Smooth muscle cell (in vitro differentiated cells): ENCODE measurements at regions not wholly inside any gene's neighbourhood (a gene's known extent, or its start where the extent isn't known, plus 50 kb on each side); places are given as distances from the start of the nearest gene placed in this dataset.

Experiments used
- DNase-seq: peaks from one replicate; lab custom pipeline; 2025; ENCODE audit not compliant: unreplicated experiment; lab: John Stamatoyannopoulos, UW
- H2AFZ ChIP-seq: fragments of 200-600 bp; sonication (generic); 2 replicates; pipeline ENCODE4 v1.6.0; 2016; ENCODE audit warnings: antibody characterized with exemption, low read depth, mild to moderate bottlenecking
- H3F3A ChIP-seq: fragments of 200-600 bp; sonication (generic); 2 replicates; pipeline ENCODE4 v1.6.0; 2017; ENCODE audit warnings: antibody characterized with exemption, low read depth
- H3K27ac ChIP-seq: fragments of 200-600 bp; sonication (generic); 2 replicates; pipeline ENCODE4 v1.5.1; 2016; ENCODE audit warnings: low read depth, mild to moderate bottlenecking
- H3K27me3 ChIP-seq: fragments of 200-600 bp; sonication (generic); 2 replicates; pipeline ENCODE4 v1.6.1; 2016; ENCODE audit warnings: low read depth, mild to moderate bottlenecking
- H3K36me3 ChIP-seq: fragments of 200-600 bp; sonication (generic); 2 replicates; pipeline ENCODE4 v1.5.1; 2016; ENCODE audit warnings: low read depth
- H3K4me1 ChIP-seq: fragments of 200-600 bp; sonication (generic); 2 replicates; pipeline ENCODE4 v1.5.1; 2016; ENCODE audit warnings: low read depth
- H3K4me2 ChIP-seq: fragments of 200-600 bp; sonication (generic); 2 replicates; pipeline ENCODE4 v1.6.0; 2016; ENCODE audit warnings: mild to moderate bottlenecking
- H3K4me3 ChIP-seq: fragments of 200-600 bp; sonication (generic); 2 replicates; pipeline ENCODE4 v1.5.1; 2016; ENCODE audit warnings: mild to moderate bottlenecking
- H3K79me2 ChIP-seq: fragments of 200-600 bp; sonication (generic); 2 replicates; pipeline ENCODE4 v1.6.0; 2016; ENCODE audit warnings: low read depth, mild to moderate bottlenecking
- H3K9ac ChIP-seq: fragments of 200-600 bp; sonication (generic); 2 replicates; pipeline ENCODE4 v1.6.0; 2016; ENCODE audit warnings: low read depth
- H3K9me3 ChIP-seq: fragments of 200-600 bp; sonication (generic); replicated peaks from 2 replicates; pipeline ENCODE4 v1.5.1; 2016; ENCODE audit warnings: low read depth
- H4K20me1 ChIP-seq: fragments of 200-600 bp; sonication (generic); 2 replicates; pipeline ENCODE4 v1.6.0; 2016; ENCODE audit warnings: low read depth
- WGBS: methylation state at CpG from one replicate; pipeline ENCODE4 v1.1.7; 2016; ENCODE audit warnings: low lambda C conversion rate; 5-methylcytosine and 5-hydroxymethylcytosine counted together
- TF ChIP-seq, protein P1 (sequence below): fragments of 200-600 bp; sonication (generic); IDR thresholded peaks from 2 replicates; pipeline ENCODE4 v1.5.1; 2017; ENCODE audit warnings: borderline replicate concordance, mild to moderate bottlenecking, antibody characterized with exemption; ENCODE audit not compliant: insufficient read depth, poor library complexity, severe bottlenecking

GRCh38 chr2:11925295-11926066 is 179.0 kb downstream of the LPIN1 start:
- Histone ChIP-seq H3K27ac (no peak overlapping the region), H3F3A (no peaks in the 10 kb centered on the region), H3K4me2 (no peak overlapping the region), H3K79me2 (no peaks in the 10 kb centered on the region), H3K9me3 (no peaks in the 10 kb centered on the region), H3K4me3 (no peak overlapping the region), H3K4me1 (no peaks in the 10 kb centered on the region), H4K20me1 (no peaks in the 10 kb centered on the region), H3K9ac (no peak overlapping the region), H3K36me3 (no peaks in the 10 kb centered on the region), H2AFZ (no peak overlapping the region), H3K27me3 (no peaks in the 10 kb centered on the region)
- WGBS = 92% methylated on average over 11 of the region's 11 CpGs
- TF ChIP-seq, protein P1, sequence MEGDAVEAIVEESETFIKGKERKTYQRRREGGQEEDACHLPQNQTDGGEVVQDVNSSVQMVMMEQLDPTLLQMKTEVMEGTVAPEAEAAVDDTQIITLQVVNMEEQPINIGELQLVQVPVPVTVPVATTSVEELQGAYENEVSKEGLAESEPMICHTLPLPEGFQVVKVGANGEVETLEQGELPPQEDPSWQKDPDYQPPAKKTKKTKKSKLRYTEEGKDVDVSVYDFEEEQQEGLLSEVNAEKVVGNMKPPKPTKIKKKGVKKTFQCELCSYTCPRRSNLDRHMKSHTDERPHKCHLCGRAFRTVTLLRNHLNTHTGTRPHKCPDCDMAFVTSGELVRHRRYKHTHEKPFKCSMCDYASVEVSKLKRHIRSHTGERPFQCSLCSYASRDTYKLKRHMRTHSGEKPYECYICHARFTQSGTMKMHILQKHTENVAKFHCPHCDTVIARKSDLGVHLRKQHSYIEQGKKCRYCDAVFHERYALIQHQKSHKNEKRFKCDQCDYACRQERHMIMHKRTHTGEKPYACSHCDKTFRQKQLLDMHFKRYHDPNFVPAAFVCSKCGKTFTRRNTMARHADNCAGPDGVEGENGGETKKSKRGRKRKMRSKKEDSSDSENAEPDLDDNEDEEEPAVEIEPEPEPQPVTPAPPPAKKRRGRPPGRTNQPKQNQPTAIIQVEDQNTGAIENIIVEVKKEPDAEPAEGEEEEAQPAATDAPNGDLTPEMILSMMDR = no peak
- no peak for DNase-seq

DNA sequence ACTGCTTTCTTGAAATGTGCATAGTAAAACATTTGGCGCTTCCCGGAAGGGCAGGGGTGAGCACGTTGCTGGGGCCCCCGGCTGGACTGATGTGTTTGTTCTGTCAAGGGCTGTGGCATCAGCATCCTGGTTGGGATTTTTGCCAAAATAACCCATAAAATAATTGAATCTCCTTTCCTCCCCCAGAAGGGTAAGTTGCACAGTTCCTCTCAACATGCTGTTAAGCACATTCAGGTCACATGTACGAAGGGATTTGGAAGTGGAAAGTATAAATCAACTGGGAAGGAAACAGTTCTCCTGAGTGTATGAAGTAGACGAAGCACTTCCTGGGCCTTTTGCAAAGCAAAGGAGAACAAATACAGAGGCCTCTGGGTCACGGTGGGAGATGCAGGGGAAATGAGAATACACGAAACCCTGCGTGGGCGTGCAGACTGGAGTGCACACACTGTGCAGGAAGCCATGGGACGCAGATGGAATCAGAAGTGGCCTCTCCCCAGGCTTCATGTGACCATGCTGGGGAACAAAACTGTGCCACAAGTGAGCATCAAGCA is 183.9 kb downstream of the LPIN1 start:
- Histone ChIP-seq H3K27ac (no peak overlapping the region), H3K36me3 (no peaks in the 10 kb centered on the region), H3K9ac (no peak overlapping the region), H3K4me3 (no peak overlapping the region), H4K20me1 (no peaks in the 10 kb centered on the region), H3K27me3 (no peaks in the 10 kb centered on the region), H3F3A (no peaks in the 10 kb centered on the region), H3K4me2 (no peak overlapping the region), H3K9me3 (no peaks in the 10 kb centered on the region), H3K4me1 (no peaks in the 10 kb centered on the region), H2AFZ (no peak overlapping the region), H3K79me2 (no peaks in the 10 kb centered on the region)
- WGBS = 70% methylated on average over 11 of the region's 11 CpGs
- no peak for DNase-seq
- TF ChIP-seq, protein P1 = no peak

- H3K9ac ChIP-seq = no peak overlapping the region
- no peaks in the 10 kb centered on the region for H3K36me3 ChIP-seq
- H2AFZ ChIP-seq = no peak overlapping the region
- no peaks in the 10 kb centered on the region for H3K27me3 ChIP-seq
- H3F3A ChIP-seq = no peaks in the 10 kb centered on the region
- no peaks in the 10 kb centered on the region for H3K4me1 ChIP-seq
- no peaks in the 10 kb centered on the region for H3K9me3 ChIP-seq
- TF ChIP-seq, protein P1 = no peak
- DNase-seq = no peak
- H3K4me3 ChIP-seq = no peak overlapping the region
- 65% methylated on average over 6 of the region's 7 CpGs for WGBS
- H3K4me2 ChIP-seq = no peak overlapping the region
- H4K20me1 ChIP-seq = no peaks in the 10 kb centered on the region
- H3K27ac ChIP-seq = no peak overlapping the region
- no peaks in the 10 kb centered on the region for H3K79me2 ChIP-seq
These were observed 185.6 kb downstream of the LPIN1 start for GRCh38 chr2:11932048-11932512.

- Histone ChIP-seq H3K36me3 (no peaks in the 10 kb centered on the region), H3K27ac (no peak overlapping the region), H3K27me3 (no peaks in the 10 kb centered on the region), H3K9ac (no peak overlapping the region), H3K79me2 (no peaks in the 10 kb centered on the region), H3F3A (no peaks in the 10 kb centered on the region), H3K4me2 (no peak overlapping the region), H3K4me1 (no peaks in the 10 kb centered on the region), H3K4me3 (no peak overlapping the region), H2AFZ (no peak overlapping the region), H4K20me1 (no peaks in the 10 kb centered on the region), H3K9me3 (no peaks in the 10 kb centered on the region)
- no peak for DNase-seq
- WGBS = 96% methylated on average over 3 of the region's 3 CpGs
- TF ChIP-seq, protein P1 = no peak
These were observed 186.5 kb downstream of the LPIN1 start for GRCh38 chr2:11932962-11933361.
